ENCODE measurements at regions not wholly inside any gene's neighbourhood (a gene's known extent, or its start where the extent isn't known, plus 50 kb on each side); places are given as distances from the start of the nearest gene placed in this dataset.

DNA sequence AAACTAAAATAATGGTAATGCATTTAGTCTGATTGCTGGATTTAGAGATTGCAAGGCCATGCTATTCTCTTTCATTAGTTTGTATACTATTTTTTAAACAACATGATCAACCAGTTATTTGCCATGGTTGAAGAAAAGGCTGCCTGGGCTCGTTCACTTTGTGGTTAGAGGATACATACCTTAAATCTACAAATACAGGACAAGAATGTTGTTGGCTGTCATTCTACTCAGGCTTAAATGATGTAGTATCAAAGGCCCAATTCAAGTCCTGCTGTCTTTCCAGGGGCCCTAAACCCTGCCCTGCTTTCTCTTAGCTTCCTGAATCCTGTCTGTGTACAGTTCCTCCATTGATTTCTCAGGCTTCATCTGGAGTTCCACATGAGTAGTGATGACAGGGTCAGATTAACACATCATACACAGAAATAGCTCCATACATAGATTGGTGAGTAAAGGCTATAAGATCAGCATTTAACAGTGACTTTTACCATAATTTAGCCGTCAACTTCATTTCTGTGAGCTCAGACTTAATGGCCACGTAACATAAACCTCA is 114.9 kb upstream of the GPRIN3 start:
- no peak for DNase-seq (ENCODE audit: low read depth in 2 of 2)

GRCh38 chr4:89420507-89420906 is 112.9 kb upstream of the GPRIN3 start:
- no peak for DNase-seq (ENCODE audit: low read depth in 2 of 2)

DNA sequence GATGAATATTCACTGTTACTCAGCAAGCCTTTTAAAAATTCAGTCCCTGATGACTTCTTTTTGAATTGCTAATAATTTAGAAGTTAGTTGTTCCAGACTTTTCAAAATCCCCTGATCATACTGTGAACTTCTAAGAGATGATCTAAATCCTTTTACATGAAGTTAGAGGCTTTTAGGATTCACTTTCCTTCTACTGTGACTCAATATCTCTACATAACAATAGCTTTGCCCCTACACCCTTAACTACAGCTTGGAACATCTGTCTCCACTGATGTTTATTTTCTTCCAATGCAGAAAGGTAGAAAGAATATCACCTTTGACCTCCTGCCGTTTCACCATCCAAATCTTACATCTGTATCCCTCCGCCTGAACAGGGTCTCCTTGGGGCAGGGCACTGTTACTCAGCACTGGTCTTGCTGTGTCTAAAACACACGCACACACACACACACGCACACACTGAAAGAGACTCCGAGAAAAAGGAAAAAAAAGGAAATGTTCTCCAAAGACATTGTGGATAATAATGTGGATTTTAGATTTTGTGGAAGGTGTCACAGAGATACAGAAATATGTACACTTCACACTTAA is 111.6 kb upstream of the GPRIN3 start:
- no peak for DNase-seq (ENCODE audit: low read depth in 2 of 2)

GRCh38 chr4:89416960-89417359 is 109.4 kb upstream of the GPRIN3 start:
- DNase-seq (ENCODE audit: low read depth in 2 of 2) = no peak

- no peak for DNase-seq (ENCODE audit: low read depth in 2 of 2)
Measured at GRCh38 chr4:89413518-89413917, 105.9 kb upstream of the GPRIN3 start.

- no peak for DNase-seq (ENCODE audit: low read depth in 2 of 2)
Measured at GRCh38 chr4:89411539-89412309, 104.1 kb upstream of the GPRIN3 start.

DNA sequence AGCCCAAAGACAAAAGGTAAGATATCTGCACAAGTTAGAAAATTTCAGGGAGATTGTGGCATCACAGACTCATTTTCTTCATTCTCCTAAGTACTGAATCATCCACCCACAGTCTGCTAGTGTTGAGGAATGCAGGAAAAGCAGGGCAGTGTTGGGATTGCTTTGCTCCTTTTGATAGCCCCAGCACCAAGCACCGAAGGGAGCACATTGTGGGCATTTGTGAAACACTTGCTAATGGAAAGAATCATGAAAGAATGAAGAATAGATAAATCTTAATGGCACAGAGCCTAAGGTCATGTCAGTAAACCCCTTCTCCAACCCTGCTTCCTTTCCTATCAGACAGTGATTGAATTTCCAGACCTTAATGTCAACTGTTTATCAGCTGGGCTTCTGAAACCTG is 103.1 kb upstream of the GPRIN3 start:
- DNase-seq (ENCODE audit: low read depth in 2 of 2) = no peak

DNA sequence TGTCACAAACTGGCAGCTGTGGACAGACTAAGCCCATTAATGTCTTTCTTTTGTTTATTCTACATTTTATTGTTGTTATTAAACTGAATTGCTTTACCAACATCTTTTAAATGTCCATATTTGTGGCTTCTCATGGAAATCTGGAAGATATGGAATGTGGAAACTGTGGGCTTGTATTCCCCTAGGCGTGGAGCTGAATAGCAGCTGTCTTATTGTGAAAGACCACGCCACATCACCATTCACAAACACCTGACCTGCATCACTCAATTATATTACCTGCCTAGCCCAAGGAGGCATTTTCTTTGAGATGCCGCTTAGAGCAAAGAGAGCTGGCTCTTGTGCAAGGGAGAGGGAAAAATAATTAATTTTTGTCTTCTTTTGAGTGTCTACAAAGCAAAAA is 96.9 kb upstream of the GPRIN3 start:
- no peak for DNase-seq (ENCODE audit: low read depth in 2 of 2)

GRCh38 chr4:89403826-89404225 is 96.2 kb upstream of the GPRIN3 start:
- no peak for DNase-seq (ENCODE audit: low read depth in 2 of 2)

DNA sequence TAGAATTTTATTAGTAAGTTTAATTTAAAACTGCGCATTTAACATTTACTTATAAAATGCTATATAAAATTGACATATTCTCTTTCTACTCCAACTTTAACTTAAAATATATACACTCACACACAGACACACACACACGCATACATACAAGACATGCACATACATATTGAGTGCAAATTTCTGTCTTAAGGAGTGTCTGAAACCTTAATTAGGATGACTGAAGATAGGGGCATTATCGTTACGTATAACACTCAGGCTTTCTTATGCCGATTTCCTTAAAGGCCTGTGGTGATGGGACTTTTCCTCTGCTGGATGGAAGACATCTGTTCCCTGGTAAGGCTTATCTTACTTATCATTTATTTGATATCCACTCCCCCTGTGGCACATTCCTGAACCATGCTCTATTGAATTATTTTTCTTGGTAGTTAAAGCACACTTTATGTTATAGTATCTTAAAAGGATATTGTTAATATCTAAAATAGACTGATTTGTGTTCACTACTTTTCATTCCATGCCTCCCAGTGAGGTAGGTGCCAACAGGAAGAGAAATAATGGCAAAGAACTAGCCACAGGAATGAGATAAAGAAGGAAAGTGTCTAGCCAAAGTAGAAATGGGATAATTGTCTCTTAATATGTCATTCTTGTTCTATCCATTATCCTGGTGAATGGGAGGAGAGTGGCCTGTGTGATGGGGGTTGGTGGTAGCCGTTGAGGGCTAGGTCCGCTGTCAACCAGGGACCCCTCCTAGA is 92.9 kb upstream of the GPRIN3 start:
- DNase-seq (ENCODE audit: low read depth in 2 of 2) = no peak

DNA sequence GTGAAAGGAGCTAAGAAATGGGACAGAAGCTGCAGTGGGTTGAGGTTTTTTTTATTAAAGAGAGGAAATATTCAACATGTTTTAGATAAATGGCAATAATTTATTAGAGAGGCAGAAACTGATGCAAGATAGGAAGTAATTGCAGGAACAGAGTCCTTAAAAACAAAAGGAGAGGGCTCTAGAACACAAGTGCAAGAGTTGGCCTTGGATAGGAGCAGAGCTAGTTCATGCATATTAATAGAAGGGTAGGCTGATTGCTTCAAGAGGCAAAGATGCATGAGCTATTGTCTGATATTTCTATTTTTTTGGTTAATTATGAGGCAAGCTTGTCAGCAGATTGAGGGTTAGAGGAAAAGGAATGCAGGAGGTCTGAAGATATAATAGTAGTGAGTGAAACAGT is 91.0 kb upstream of the GPRIN3 start:
- DNase-seq (ENCODE audit: low read depth in 2 of 2) = no peak

DNA sequence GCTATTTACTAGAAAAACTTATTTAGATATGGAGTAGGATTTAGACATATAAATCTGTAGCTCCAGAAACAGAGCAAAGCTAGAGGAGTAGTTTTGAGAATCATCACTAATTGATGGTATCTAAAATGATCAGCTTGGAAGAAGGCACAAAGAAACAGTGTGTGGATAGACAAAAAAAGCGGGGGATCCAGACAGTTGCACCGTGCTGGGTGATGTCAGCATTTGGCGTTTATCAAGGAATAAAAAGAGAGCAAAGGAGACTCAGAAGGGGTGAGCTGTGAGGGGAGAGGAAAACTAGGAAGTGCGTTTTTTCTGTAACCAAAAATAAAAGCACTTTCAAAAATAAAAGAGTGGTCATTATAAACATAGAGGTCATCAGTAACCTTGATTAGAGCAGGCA is 90.5 kb upstream of the GPRIN3 start:
- DNase-seq (ENCODE audit: low read depth in 2 of 2) = no peak

DNA sequence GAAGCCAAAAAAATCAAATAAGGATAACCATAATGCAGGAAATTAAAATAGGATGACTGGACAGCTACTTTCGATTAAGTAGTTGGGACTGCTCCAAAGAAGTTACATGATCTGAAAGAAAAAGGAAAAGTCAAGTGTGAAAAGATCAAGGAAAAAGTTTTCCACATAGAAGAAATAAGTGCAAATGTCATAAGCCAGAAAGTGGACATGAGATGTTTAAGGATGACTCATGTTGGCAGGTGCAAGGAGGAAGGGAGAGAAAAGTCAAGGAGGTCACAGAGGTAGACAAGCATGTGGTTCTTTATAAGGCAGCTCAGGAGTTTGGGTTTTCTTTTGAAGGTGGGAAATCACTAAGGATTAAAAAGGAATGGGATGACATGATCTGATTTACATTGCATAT is 89.8 kb upstream of the GPRIN3 start:
- no peak for DNase-seq (ENCODE audit: low read depth in 2 of 2)

DNA sequence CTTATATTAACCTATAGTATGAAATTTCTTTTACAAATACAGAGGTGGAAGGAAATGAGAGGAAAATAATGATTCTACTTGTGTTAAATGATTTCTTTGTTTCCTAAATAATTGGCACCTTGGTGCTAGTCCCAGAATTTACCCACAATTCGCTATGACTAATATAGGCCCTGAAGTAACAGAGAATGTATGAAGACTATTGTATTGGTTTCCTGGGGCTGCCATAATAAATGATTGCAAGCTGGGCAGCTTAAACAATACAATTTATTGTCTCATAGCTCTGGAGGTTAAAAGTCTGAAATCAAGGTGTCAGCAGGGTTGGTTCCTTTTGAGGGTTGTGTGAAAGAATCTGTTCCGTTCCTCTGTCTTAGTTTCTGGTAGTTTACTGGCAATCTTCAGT is 74.8 kb upstream of the GPRIN3 start:
- no peak for DNase-seq (ENCODE audit: low read depth in 2 of 2)

- no peak for DNase-seq (ENCODE audit: low read depth in 2 of 2)
Measured at GRCh38 chr4:89380980-89381379, 73.4 kb upstream of the GPRIN3 start.

DNA sequence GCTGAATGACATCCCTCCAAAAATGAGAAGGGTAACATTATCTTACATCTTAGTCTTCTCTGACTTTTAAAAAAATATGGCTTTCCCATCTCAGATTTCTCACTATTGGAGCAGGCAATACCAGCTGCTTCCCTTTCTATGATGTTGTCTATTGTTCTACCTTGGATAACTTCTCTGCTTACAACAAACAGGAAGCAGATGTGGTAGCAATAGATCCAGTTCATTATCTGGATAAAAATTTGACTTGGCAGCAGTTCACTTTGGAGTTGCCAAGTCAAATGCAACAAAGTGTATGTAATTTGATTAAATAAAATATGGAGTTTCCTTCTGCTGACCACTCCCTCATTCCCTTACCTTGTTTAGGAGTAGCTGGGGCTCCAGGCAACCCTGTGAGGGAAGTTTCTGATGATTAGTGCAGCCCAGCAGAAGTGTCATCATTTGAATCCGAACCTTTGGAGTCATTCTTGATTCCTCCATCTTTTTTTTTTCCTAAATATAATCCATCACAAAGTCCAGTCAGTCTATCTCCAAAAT is 72.0 kb upstream of the GPRIN3 start:
- no peak for DNase-seq (ENCODE audit: low read depth in 2 of 2)

DNA sequence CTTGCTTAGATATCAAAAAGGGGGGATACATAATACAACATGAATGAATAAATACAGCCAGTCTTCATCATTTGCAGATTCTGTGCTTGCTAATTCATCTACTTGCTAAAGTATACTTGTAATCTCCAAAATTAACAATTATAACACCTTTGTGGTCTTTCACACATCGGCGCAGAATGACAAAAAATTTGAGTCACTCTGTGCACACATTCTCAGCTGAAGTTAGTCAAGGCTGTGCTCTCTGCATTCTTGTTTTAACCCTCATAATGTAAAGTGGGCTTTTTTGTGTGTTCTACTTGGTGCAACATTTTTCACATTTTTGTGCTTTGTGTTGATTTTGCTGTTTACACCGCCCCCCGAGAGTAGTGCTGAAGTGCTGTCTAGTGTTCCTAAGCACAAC is 65.8 kb upstream of the GPRIN3 start:
- no peak for DNase-seq (ENCODE audit: low read depth in 2 of 2)

DNA sequence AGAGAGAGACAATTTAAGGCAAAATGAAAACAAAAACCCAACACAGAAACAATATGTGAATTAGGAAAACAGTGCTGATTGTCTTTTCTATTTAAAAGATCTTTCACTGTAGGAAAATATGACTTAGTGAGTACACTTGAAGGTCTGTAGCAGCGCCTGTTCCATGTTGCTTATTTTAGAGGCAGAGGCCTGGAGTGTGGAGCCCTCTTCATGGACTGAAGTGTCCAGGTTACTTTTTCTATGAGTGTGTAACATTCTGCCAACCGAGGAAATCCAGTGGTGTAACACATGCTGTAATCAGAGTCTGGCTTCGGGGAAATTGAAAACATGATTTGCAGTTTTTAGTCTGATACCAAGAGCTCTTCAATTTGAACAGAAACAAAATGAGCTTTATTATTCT is 64.0 kb upstream of the GPRIN3 start:
- DNase-seq (ENCODE audit: low read depth in 2 of 2) = no peak

DNA sequence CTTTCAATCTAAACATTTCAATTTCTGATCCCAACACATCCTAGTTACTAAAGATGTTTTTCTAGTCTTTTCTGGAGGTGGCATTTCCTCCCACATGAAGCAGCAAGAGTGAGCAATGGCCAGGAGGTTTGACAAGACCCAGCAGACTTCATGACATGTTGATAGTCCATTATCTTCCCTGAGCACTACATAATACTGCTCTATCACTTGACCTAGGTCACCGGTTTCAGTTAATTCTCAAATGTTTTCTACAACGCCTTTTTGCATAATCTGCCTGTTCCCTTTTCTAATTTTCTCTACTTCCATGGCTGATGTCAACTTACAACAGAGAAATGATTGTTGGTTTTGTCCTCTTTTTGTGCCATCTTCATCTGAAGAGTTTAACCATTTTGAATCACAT is 62.0 kb upstream of the GPRIN3 start:
- no peak for DNase-seq (ENCODE audit: low read depth in 2 of 2)

GRCh38 chr4:89368861-89369260 is 61.3 kb upstream of the GPRIN3 start:
- DNase-seq (ENCODE audit: low read depth in 2 of 2) = no peak

DNA sequence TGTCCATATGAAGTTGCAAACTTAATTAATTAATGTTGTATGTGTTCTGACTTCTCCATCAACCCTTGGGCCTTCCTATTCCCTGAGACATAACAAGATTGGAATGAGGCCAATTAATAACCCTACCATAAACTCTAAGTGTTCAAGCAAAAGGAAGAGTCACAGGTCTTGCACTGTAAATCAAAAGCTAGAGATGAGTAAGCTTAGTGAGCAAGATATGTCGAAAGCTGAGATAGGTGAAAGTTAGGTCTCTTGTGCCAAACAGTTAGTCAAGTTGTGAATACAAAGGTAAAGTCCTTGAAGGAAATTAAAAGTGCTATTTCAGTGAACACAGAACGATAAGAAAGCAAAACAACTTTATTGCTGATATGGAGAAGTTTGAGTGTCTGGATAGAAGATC is 58.2 kb upstream of the GPRIN3 start:
- DNase-seq (ENCODE audit: low read depth in 2 of 2) = no peak

- no peak for DNase-seq (ENCODE audit: low read depth in 2 of 2)
Measured at GRCh38 chr4:89365375-89365774, 57.8 kb upstream of the GPRIN3 start.

GRCh38 chr4:89364541-89364940 is 56.9 kb upstream of the GPRIN3 start:
- no peak for DNase-seq (ENCODE audit: low read depth in 2 of 2)
